ENCODE measurements at regions not wholly inside any gene's neighbourhood (a gene's known extent, or its start where the extent isn't known, plus 50 kb on each side); places are given as distances from the start of the nearest gene placed in this dataset.

- no peak for DNase-seq (ENCODE audit: low read depth)
Measured at GRCh38 chr4:63492515-63492914, 916.7 kb downstream of the TECRL start.

- DNase-seq (ENCODE audit: low read depth): no peak
Measured at GRCh38 chr4:63464393-63464792, 944.9 kb downstream of the TECRL start.

- no peak for DNase-seq (ENCODE audit: low read depth)
Measured at GRCh38 chr4:63460075-63460474, 949.2 kb downstream of the TECRL start.

GRCh38 chr4:63459329-63459728 lies 949.9 kb downstream of the TECRL start:
- no peak for DNase-seq (ENCODE audit: low read depth)

GRCh38 chr4:63458010-63458409 lies 951.2 kb downstream of the TECRL start:
- no peak for DNase-seq (ENCODE audit: low read depth)

- DNase-seq (ENCODE audit: low read depth): no peak
Measured at GRCh38 chr4:63440236-63440635, 969.0 kb downstream of the TECRL start.

GRCh38 chr4:63430105-63430504 lies 979.1 kb downstream of the TECRL start:
- DNase-seq (ENCODE audit: low read depth): no peak

GRCh38 chr4:63396269-63396668 lies 1013.0 kb downstream of the TECRL start:
- DNase-seq (ENCODE audit: low read depth): no peak

GRCh38 chr4:63393544-63393943 lies 1015.7 kb downstream of the TECRL start:
- DNase-seq (ENCODE audit: low read depth): no peak

- DNase-seq (ENCODE audit: low read depth): no peak
Measured at GRCh38 chr4:63379750-63380522, 1029.3 kb downstream of the TECRL start.

GRCh38 chr4:63371001-63371400 lies 1038.2 kb downstream of the TECRL start:
- DNase-seq (ENCODE audit: low read depth): no peak

GRCh38 chr4:63361628-63362027 lies 1047.6 kb downstream of the TECRL start:
- no peak for DNase-seq (ENCODE audit: low read depth)

- no peak for DNase-seq (ENCODE audit: low read depth)
Measured at GRCh38 chr4:63361066-63361465, 1048.2 kb downstream of the TECRL start.

GRCh38 chr4:63349674-63350025 lies 1059.6 kb downstream of the TECRL start:
- no peak for DNase-seq (ENCODE audit: low read depth)

GRCh38 chr4:63348735-63349673 lies 1060.2 kb downstream of the TECRL start:
- no peak for DNase-seq (ENCODE audit: low read depth)

- no peak for DNase-seq (ENCODE audit: low read depth)
Measured at GRCh38 chr4:63325140-63325539, 1084.1 kb downstream of the TECRL start.

- DNase-seq (ENCODE audit: low read depth): no peak
Measured at GRCh38 chr4:63316633-63317032, 1092.6 kb downstream of the TECRL start.

GRCh38 chr4:63315651-63316050 lies 1093.6 kb downstream of the TECRL start:
- DNase-seq (ENCODE audit: low read depth): no peak

GRCh38 chr4:63308697-63309096 lies 1100.6 kb downstream of the TECRL start:
- no peak for DNase-seq (ENCODE audit: low read depth)

GRCh38 chr4:63302792-63303191 lies 1106.5 kb downstream of the TECRL start:
- DNase-seq (ENCODE audit: low read depth): no peak

GRCh38 chr4:63302078-63302477 lies 1107.2 kb downstream of the TECRL start:
- DNase-seq (ENCODE audit: low read depth): no peak

GRCh38 chr4:63296773-63297172 lies 1112.5 kb downstream of the TECRL start:
- no peak for DNase-seq (ENCODE audit: low read depth)

GRCh38 chr4:63275491-63275890 lies 1133.8 kb downstream of the TECRL start:
- no peak for DNase-seq (ENCODE audit: low read depth)
